IMR-90 (cell line): ENCODE measurements at regions not wholly inside any gene's neighbourhood (a gene's known extent, or its start where the extent isn't known, plus 50 kb on each side); places are given as distances from the start of the nearest gene placed in this dataset.
"Not testable (repeated sequence)": the region's sequence is repeated elsewhere in the genome, so short reads cannot be mapped to it uniquely, and the experiment has no call there.

Experiments used
- ATAC-seq: fragments of 200-7000 bp; cut with Tn5 transposase; 2 replicates; pipeline ENCODE4 v1.9.1; 2020; ENCODE audit warnings: low read depth, mild to moderate bottlenecking, moderate library complexity
- BruUV-seq: library from RNA; stranded (reverse); fragments of 400-500 nt; replicated peaks from 2 replicates; lab custom pipeline; 2021; lab: Mats Ljungman, UMichigan
- CTCF ChIA-PET: fragments of 300-600 bp; formaldehyde crosslinking; extraction: SDS; loops from one replicate; lab custom pipeline; 2021; ENCODE audit warnings: antibody characterized with exemption; lab: Yijun Ruan, JAX
- POLR2A ChIA-PET: fragments of 300-600 bp; sonication (Branson Sonifier 250); formaldehyde crosslinking; loops from one replicate; lab custom pipeline; 2022; ENCODE audit warnings: antibody characterized with exemption; ENCODE audit not compliant: unreplicated experiment; lab: Charles Lee
- DNase-seq: peaks from one replicate; pipeline ENCODE4 v3.0.0; 2013
- H2AFZ ChIP-seq: replicated peaks from 2 replicates; pipeline ENCODE3; 2013; ENCODE audit warnings: low read length, mild to moderate bottlenecking; ENCODE audit not compliant: poor library complexity
- H2AK5ac ChIP-seq: 2 replicates; pipeline ENCODE4 v1.6.1; 2013; ENCODE audit warnings: low read depth, low read length, inconsistent platforms
- H2AK9ac ChIP-seq: replicated peaks from 2 replicates; pipeline ENCODE3; 2013; ENCODE audit warnings: mild to moderate bottlenecking, low read depth, low read length, moderate library complexity; ENCODE audit not compliant: poor library complexity
- H2BK120ac ChIP-seq: 2 replicates; pipeline ENCODE4 v1.6.1; 2013; ENCODE audit warnings: low read depth, low read length, inconsistent platforms
- H2BK15ac ChIP-seq: 3 replicates; pipeline ENCODE4 v1.6.1; 2013; ENCODE audit warnings: low read depth, low read length, inconsistent platforms
- H2BK20ac ChIP-seq: 2 replicates; pipeline ENCODE4 v1.6.1; 2013; ENCODE audit warnings: low read depth, mild to moderate bottlenecking, inconsistent platforms, low read length, moderate library complexity
- H2BK5ac ChIP-seq: 2 replicates; pipeline ENCODE4 v1.6.1; 2013; ENCODE audit warnings: mild to moderate bottlenecking, low read depth, low read length, inconsistent platforms; ENCODE audit not compliant: poor library complexity, severe bottlenecking
- H3K14ac ChIP-seq: replicated peaks from 2 replicates; pipeline ENCODE4 v1.6.1; 2013; ENCODE audit warnings: low read depth, low read length, inconsistent platforms
- H3K18ac ChIP-seq: 2 replicates; pipeline ENCODE4 v1.6.1; 2013; ENCODE audit warnings: low read depth, low read length, control low read depth
- H3K23ac ChIP-seq: 2 replicates; pipeline ENCODE4 v1.6.1; 2013; ENCODE audit warnings: low read depth, low read length, inconsistent platforms
- H3K27ac ChIP-seq: 2 replicates; pipeline ENCODE4 v1.5.1; 2013; ENCODE audit warnings: mild to moderate bottlenecking, control low read depth, low read length; ENCODE audit not compliant: insufficient read depth
- H3K27me3 ChIP-seq: 2 replicates; pipeline ENCODE4 v1.6.1; 2013; ENCODE audit warnings: low read length; ENCODE audit not compliant: control insufficient read depth, insufficient read depth
- H3K36me3 ChIP-seq: 2 replicates; pipeline ENCODE4 v1.6.1; 2013; ENCODE audit warnings: low read length, mixed read lengths; ENCODE audit not compliant: control insufficient read depth, insufficient read depth
- H3K4ac ChIP-seq: 2 replicates; pipeline ENCODE4 v1.6.1; 2013; ENCODE audit warnings: low read depth, low read length, inconsistent platforms
- H3K4me1 ChIP-seq: 2 replicates; pipeline ENCODE4 v1.6.1; 2013; ENCODE audit warnings: low read length, mixed read lengths; ENCODE audit not compliant: control insufficient read depth, insufficient read depth
- H3K4me2 ChIP-seq: 2 replicates; pipeline ENCODE4 v1.6.1; 2013; ENCODE audit warnings: low read depth, mild to moderate bottlenecking, control low read depth, low read length, moderate library complexity
- H3K4me3 ChIP-seq: 2 replicates; pipeline ENCODE4 v1.5.1; 2013; ENCODE audit warnings: low read depth, mild to moderate bottlenecking, control low read depth, low read length, moderate library complexity; ENCODE audit not compliant: insufficient read depth
- H3K56ac ChIP-seq: 2 replicates; pipeline ENCODE4 v1.6.1; 2013; ENCODE audit warnings: low read length, inconsistent platforms; ENCODE audit not compliant: insufficient read depth; ENCODE audit errors: extremely low read depth
- H3K79me1 ChIP-seq, 2 experiments: 2 replicates each; pipeline ENCODE4 v1.6.1; 2013; ENCODE audit warnings: low read length in 2 of 2, inconsistent platforms in 1 of 2, low read depth in 1 of 2
- H3K9ac ChIP-seq: 2 replicates; pipeline ENCODE4 v1.6.1; 2013; ENCODE audit warnings: low read depth, low read length, control low read depth
- H3K9me1 ChIP-seq: 2 replicates; pipeline ENCODE4 v1.6.1; 2013; ENCODE audit warnings: low read length, inconsistent platforms; ENCODE audit not compliant: insufficient read depth
- H3K9me3 ChIP-seq: 2 replicates; pipeline ENCODE4 v1.6.1; 2013; ENCODE audit warnings: low read length; ENCODE audit not compliant: control insufficient read depth, insufficient read depth
- H4K20me1 ChIP-seq: 2 replicates; pipeline ENCODE4 v1.6.1; 2013; ENCODE audit warnings: low read length, inconsistent platforms; ENCODE audit not compliant: insufficient read depth
- H4K5ac ChIP-seq: 2 replicates; pipeline ENCODE4 v1.6.1; 2013; ENCODE audit warnings: mild to moderate bottlenecking, low read depth, low read length, control low read depth
- H4K8ac ChIP-seq, 2 experiments: 2 replicates each; pipeline ENCODE4 v1.6.1; 2013; ENCODE audit warnings: low read depth in 2 of 2, low read length in 2 of 2, control low read depth in 1 of 2, inconsistent platforms in 1 of 2
- H4K91ac ChIP-seq: 2 replicates; pipeline ENCODE4 v1.6.1; 2013; ENCODE audit warnings: low read depth, low read length, inconsistent platforms; ENCODE audit not compliant: insufficient read depth
- MAZ ChIP-seq: IDR thresholded peaks from 2 replicates; pipeline ENCODE4 v1.6.1; 2012; ENCODE audit warnings: low read depth, mild to moderate bottlenecking, low read length, improper control_type of control experiment, moderate library complexity, borderline replicate concordance
- SMC3 ChIP-seq: fragments of 150-350 bp; IDR thresholded peaks from 2 replicates; pipeline ENCODE4 v1.6.1; 2016; ENCODE audit warnings: low read depth, mild to moderate bottlenecking, antibody characterized with exemption, low read length, moderate library complexity
- USF2 ChIP-seq: fragments of 150-350 bp; IDR thresholded peaks from 2 replicates; pipeline ENCODE4 v1.6.1; 2017; ENCODE audit warnings: mild to moderate bottlenecking, antibody characterized with exemption, low read length, low read depth
- WGBS, 2 experiments: methylation state at CpG; one replicate each; pipeline versions ENCODE4 v1.1.5 to v1.1.7; 2013; ENCODE audit warnings: missing lambda C conversion rate in 2 of 2; ENCODE audit not compliant: insufficient read length in 1 of 2; ENCODE audit errors: extremely low coverage in 2 of 2; 5-methylcytosine and 5-hydroxymethylcytosine counted together
- dilution Hi-C: fragments of 300-500 bp; cut with HindIII; formaldehyde crosslinking; loops from one replicate; pipeline ENCODE4 v1.14.3; 2018; ENCODE audit warnings: low sequenced_read_pairs; ENCODE audit not compliant: unreplicated experiment
- in situ Hi-C: fragments of 300-500 bp; cut with MboI; formaldehyde crosslinking; loops from 3 replicates; pipeline ENCODE4 v1.14.3; 2019; ENCODE audit warnings: low sequenced_read_pairs, inconsistent platforms, mixed read lengths
- intact Hi-C: fragments of 100-400 bp; cut with micrococcal nuclease; formaldehyde crosslinking; loops from 2 replicates; pipeline ENCODE4 v1.10.0; 2022

GRCh38 chr5:61234019-61234418, 71.8 kb upstream of the SMIM15 start:
- no peaks in the 10 kb centered on the region for H3K79me1 ChIP-seq
- 29% methylated on average over 1 of the region's 4 CpGs; no CpG with 5 or more reads in 1 of the 2 experiments for WGBS, 2 experiments
- H3K56ac ChIP-seq, result no peak overlapping the region
- no peak overlapping the region for H3K4me3 ChIP-seq
- no peaks in the 10 kb centered on the region for H3K36me3 ChIP-seq
- no peak overlapping the region for H4K8ac ChIP-seq
- no peak overlapping the region for H2BK120ac ChIP-seq
- TF ChIP-seq USF2, result no peak
- TF ChIP-seq SMC3, result no peak
- TF ChIP-seq MAZ, result no peak
- dilution Hi-C loops (no loop called here), intact Hi-C loops (no loop called here), in situ Hi-C loops (no loop called here)
- no peak overlapping the region for H4K5ac ChIP-seq
- H3K27ac ChIP-seq, result no peak overlapping the region
- no peak overlapping the region for H2AK9ac ChIP-seq
- H3K4ac ChIP-seq, result no peak overlapping the region
- CTCF ChIA-PET, result no interaction called here
- H3K9me1 ChIP-seq, result peaks cover 9% of the 10 kb centered on the region; the same call in 1 of the 2 replicates
- H3K27me3 ChIP-seq, result no peaks in the 10 kb centered on the region
- H3K14ac ChIP-seq, result 0 out of 2 replicates have a peak overlapping the region, but pooled peaks have one; percentile 21
- ATAC-seq (no peak), DNase-seq (no peak)
- H3K23ac ChIP-seq, result no peak overlapping the region
- H3K9ac ChIP-seq, result no peak overlapping the region
- H3K4me1 ChIP-seq, result peaks cover 4% of the 10 kb centered on the region; the same call in 1 of the 2 replicates
- no peaks in the 10 kb centered on the region for H4K20me1 ChIP-seq
- H2BK5ac ChIP-seq, result no peak overlapping the region
- H2BK20ac ChIP-seq, result no peak overlapping the region
- H4K91ac ChIP-seq, result no peak overlapping the region
- BruUV-seq, result no TSS peak
- H3K9me3 ChIP-seq, result peaks cover 2% of the 10 kb centered on the region; the same call in 1 of the 2 replicates
- no peak overlapping the region for H3K4me2 ChIP-seq
- H3K18ac ChIP-seq, result no peak overlapping the region
- POLR2A ChIA-PET, result no interaction called here
- no peak overlapping the region for H2AFZ ChIP-seq
- no peak overlapping the region for H2AK5ac ChIP-seq
- H2BK15ac ChIP-seq, result no peak overlapping the region

- H3K27ac ChIP-seq, POLR2A ChIA-PET, H2BK15ac ChIP-seq, H3K4me2 ChIP-seq, H4K91ac ChIP-seq, H3K9me3 ChIP-seq, H3K27me3 ChIP-seq, H2BK120ac ChIP-seq, H3K56ac ChIP-seq, H2AFZ ChIP-seq, H2BK20ac ChIP-seq, H3K23ac ChIP-seq, H3K4me3 ChIP-seq, H2AK5ac ChIP-seq, intact Hi-C loops, DNase-seq, dilution Hi-C loops, H3K14ac ChIP-seq, H3K18ac ChIP-seq, H3K4ac ChIP-seq, H4K8ac ChIP-seq, H2BK5ac ChIP-seq, H4K20me1 ChIP-seq, in situ Hi-C loops, BruUV-seq, H3K79me1 ChIP-seq, H3K9ac ChIP-seq, H4K5ac ChIP-seq, H3K36me3 ChIP-seq, H2AK9ac ChIP-seq, CTCF ChIA-PET, H3K4me1 ChIP-seq, H3K9me1 ChIP-seq, ATAC-seq: not testable (repeated sequence)
- no CpG with 5 or more reads among the region's 3 CpGs for WGBS, 2 experiments
Observed at GRCh38 chr5:61236715-61237114, 74.4 kb upstream of the SMIM15 start.
